Epithelial cell of esophagus (primary cell): ENCODE measurements at regions not wholly inside any gene's neighbourhood (a gene's known extent, or its start where the extent isn't known, plus 50 kb on each side); places are given as distances from the start of the nearest gene placed in this dataset.
"Not testable (repeated sequence)": the region's sequence is repeated elsewhere in the genome, so short reads cannot be mapped to it uniquely, and the experiment has no call there.

Experiments used
- DNase-seq: peaks from one replicate; pipeline ENCODE4 v3.0.0; 2010; ENCODE audit warnings: low read depth
- H3K4me3 ChIP-seq: 2 replicates; pipeline ENCODE4 v1.5.1; 2011; ENCODE audit warnings: mild to moderate bottlenecking, low read length, control low read depth
- TF ChIP-seq, protein P1 (sequence below): IDR thresholded peaks from 2 replicates; pipeline ENCODE4 v1.5.1; 2011; ENCODE audit warnings: low read depth, mild to moderate bottlenecking, low read length, control low read depth, inconsistent platforms; ENCODE audit not compliant: insufficient read depth; ENCODE audit errors: missing control alignments

DNA sequence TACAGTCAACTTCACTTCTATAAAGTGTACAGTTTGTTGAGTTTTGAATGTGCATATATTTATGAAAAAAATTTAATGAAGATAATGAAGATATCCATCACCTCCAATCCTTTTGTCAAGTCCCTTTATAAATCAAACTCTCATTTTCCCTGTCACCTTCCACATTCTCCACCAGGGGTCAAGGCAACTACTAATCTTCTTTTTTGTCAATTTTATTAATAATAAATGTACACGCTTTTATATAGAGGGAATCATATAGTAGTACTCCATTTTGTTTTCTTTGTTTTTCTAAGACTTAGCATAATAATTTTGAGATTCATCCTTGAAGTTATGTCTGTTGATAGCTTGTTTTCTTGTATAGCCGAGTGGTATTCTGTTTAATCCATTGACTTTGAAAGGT lies 1594.2 kb upstream of the PRMT6 start:
- H3K4me3 ChIP-seq: no peak overlapping the region
- no peak for DNase-seq
- TF ChIP-seq, protein P1, sequence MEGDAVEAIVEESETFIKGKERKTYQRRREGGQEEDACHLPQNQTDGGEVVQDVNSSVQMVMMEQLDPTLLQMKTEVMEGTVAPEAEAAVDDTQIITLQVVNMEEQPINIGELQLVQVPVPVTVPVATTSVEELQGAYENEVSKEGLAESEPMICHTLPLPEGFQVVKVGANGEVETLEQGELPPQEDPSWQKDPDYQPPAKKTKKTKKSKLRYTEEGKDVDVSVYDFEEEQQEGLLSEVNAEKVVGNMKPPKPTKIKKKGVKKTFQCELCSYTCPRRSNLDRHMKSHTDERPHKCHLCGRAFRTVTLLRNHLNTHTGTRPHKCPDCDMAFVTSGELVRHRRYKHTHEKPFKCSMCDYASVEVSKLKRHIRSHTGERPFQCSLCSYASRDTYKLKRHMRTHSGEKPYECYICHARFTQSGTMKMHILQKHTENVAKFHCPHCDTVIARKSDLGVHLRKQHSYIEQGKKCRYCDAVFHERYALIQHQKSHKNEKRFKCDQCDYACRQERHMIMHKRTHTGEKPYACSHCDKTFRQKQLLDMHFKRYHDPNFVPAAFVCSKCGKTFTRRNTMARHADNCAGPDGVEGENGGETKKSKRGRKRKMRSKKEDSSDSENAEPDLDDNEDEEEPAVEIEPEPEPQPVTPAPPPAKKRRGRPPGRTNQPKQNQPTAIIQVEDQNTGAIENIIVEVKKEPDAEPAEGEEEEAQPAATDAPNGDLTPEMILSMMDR: no peak

DNA sequence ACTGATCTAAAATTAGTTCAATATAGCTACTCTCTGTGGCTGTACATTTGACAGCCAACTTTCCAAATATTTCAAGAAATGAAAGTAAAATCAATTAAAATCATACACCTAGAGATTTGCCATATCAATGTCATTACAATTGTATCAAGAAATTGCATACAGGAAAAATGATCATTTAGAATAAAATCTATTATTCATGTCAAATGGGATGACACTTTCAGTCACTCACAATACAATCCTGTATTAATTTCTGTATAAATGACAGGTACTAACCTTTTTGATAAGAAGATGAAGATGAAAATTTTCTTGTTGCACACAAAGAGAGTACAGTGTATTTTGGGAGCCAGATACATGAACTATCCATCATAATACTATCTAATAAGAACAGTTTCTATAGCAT lies 1588.9 kb upstream of the PRMT6 start:
- TF ChIP-seq, protein P1: no peak
- no peak overlapping the region for H3K4me3 ChIP-seq
- no peak for DNase-seq

DNA sequence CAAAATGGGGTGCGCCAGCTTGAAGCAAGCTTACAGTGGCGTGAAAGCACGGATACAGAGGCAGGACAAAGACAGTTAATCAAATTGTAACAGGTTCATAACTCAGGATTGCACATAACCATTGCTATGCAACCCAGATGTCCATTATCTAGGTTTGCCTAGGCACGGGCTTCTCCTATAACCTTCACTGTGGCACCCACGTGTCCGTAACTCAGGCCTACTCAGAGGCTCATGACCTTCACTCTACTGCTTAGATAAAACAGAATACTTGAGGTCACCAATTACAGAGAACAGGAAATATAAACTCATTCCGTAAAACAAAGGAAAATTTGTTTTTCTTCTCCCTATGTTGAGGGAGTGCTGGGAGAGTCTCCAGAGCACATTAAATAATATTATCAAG lies 1585.9 kb upstream of the PRMT6 start:
- not testable (repeated sequence) for H3K4me3 ChIP-seq, DNase-seq

DNA sequence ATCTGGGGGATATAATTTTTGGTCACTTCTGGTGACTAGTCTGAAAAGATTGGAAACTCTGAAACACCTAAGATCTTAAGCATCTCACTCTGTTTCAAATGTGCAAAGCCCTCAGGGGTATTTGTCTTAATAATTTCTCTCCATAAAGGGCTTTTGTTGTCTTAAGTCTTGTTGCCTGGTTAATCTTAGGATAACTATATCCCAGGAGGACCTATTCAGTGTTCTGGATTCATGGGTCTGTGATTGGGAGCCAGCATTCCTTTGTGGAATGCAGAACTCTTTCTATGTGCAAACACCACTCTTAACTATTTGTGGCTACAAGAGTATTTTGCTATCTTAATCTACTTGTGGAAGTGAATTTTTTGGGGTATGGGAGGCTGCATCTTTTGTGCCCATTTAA lies 1573.0 kb upstream of the PRMT6 start:
- TF ChIP-seq, protein P1: no peak
- no peak overlapping the region for H3K4me3 ChIP-seq
- no peak for DNase-seq

DNA sequence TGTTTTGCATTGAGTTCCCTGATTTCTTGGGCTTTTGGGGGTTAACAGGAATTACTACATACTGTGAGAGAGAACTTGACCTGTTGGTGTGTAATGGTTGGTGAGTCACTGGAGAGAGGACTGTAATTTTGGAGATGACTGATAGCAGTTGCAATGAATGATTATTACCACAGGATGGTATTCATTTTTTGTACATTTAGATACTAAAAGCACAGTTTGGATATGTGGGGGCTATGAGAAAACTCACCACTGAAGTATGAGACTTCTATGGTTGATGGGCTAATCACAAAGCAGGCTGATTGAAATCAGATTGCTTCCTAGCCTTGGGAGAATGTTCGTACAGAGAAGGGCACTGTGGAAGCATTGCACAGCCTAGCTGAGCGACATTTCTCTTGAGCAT lies 1571.3 kb upstream of the PRMT6 start:
- DNase-seq: peak; percentile 43
- H3K4me3 ChIP-seq: no peak overlapping the region
- TF ChIP-seq, protein P1: no peak

DNA sequence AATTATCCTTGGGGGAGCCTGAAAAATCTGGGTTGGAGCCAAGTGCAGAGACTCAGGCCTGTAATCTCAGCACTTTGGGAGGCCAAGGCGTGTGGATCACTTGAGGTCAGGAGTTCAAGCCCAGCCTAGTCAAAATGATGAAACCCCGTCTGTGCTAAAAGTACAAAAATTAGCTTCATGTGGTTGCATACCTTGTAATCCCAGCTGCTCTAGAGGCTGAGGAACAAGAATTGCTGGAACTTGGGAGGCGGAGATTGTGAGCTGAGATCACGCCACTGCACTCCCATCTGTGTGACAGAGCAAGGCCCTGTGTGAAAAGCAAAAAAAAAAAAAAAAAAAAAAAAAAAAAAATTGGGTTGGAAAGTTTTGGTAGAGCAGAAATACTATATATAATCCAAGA lies 1563.6 kb upstream of the PRMT6 start:
- TF ChIP-seq, protein P1: no peak
- H3K4me3 ChIP-seq: no peak overlapping the region
- DNase-seq: peak; percentile 27

DNA sequence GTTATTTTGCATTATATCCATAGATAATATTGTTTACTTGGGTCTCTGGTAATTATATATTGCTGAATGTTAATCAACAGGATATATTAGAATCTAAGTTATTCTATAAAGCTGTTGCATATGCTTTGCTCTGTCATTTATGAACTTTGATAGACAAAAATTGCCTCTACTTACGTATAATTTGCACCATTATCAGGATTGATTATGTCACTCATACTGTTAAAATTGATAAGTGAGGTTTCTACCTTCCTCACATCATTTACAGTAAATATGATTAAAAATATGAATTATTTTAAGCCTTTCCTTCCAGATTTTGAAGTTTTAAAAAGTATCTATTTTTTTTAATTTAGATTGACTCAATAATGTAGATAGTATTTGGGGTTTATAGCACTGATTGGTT lies 1540.4 kb upstream of the PRMT6 start:
- DNase-seq: no peak
- TF ChIP-seq, protein P1: no peak

DNA sequence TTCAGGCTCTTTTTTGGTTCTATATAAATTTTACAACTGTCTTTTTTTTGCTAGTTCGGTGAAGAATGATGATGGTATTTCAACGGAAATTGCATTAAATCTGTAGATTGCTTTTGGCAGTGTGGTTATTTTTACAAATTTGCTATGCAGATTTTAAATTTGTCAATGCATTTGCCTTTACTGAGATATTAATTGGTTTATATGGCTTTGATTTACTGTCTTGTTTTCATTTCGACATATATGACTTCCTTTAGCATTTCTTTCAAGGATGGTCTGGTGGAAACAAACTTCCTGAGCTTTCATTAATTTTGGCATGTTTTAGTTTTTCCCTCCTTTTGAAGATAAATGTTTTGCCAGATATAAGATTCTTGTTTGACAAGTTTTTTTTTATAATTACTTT lies 1522.5 kb upstream of the PRMT6 start:
- no peak overlapping the region for H3K4me3 ChIP-seq
- TF ChIP-seq, protein P1: no peak
- DNase-seq: no peak

More for the DNA sequence above, 1540.4 kb upstream of the PRMT6 start:
- no peak overlapping the region for H3K4me3 ChIP-seq
